HepG2 (cell line): ENCODE measurements at regions not wholly inside any gene's neighbourhood (a gene's known extent, or its start where the extent isn't known, plus 50 kb on each side); places are given as distances from the start of the nearest gene placed in this dataset.

Experiments
- ARID5B ChIP-seq: IDR thresholded peaks from 2 replicates; pipeline ENCODE4 v1.4.0; 2020; ENCODE audit warnings: mild to moderate bottlenecking, missing genetic modification reagents
- HDAC1 ChIP-seq: sonication (generic); formaldehyde crosslinking; IDR thresholded peaks from 2 replicates; pipeline ENCODE4 v1.5.1; 2020; ENCODE audit warnings: mild to moderate bottlenecking, missing genetic modification reagents
- NCOA2 ChIP-seq: sonication (generic); formaldehyde crosslinking; IDR thresholded peaks from 2 replicates; pipeline ENCODE4 v1.8.0; 2022; ENCODE audit warnings: inconsistent platforms
- RELA ChIP-seq: sonication (generic); formaldehyde crosslinking; IDR thresholded peaks from 2 replicates; pipeline ENCODE4 v1.4.0; 2020; ENCODE audit warnings: missing genetic modification reagents
- RXRB ChIP-seq: IDR thresholded peaks from 2 replicates; pipeline ENCODE4 v1.6.1; 2016; ENCODE audit warnings: borderline replicate concordance, missing genetic modification reagents, missing compliant biosample characterization
- SIX1 ChIP-seq: sonication (generic); formaldehyde crosslinking; IDR thresholded peaks from 2 replicates; pipeline ENCODE4 v1.4.0; 2020; ENCODE audit warnings: missing genetic modification reagents, borderline replicate concordance
- THYN1 ChIP-seq: sonication (generic); formaldehyde crosslinking; IDR thresholded peaks from 2 replicates; pipeline ENCODE4 v1.8.1; 2023; ENCODE audit warnings: low read depth, mild to moderate bottlenecking, moderate library complexity, missing genetic modification reagents, borderline replicate concordance
- ZNF75D ChIP-seq: sonication (generic); formaldehyde crosslinking; IDR thresholded peaks from 2 replicates; pipeline ENCODE4 v1.8.1; 2023; ENCODE audit warnings: missing genetic modification reagents, mild to moderate bottlenecking, borderline replicate concordance
- TF ChIP-seq, protein P1 (sequence below), 2 experiments: sonication (generic) in 1 of 2; formaldehyde crosslinking in 1 of 2; IDR thresholded peaks; 2 replicates each; pipeline versions ENCODE4 v1.4.0 to v1.6.1; 2016 to 2020; ENCODE audit warnings: borderline replicate concordance in 1 of 2, low read depth in 1 of 2, mild to moderate bottlenecking in 1 of 2, missing genetic modification reagents in 1 of 2

DNA sequence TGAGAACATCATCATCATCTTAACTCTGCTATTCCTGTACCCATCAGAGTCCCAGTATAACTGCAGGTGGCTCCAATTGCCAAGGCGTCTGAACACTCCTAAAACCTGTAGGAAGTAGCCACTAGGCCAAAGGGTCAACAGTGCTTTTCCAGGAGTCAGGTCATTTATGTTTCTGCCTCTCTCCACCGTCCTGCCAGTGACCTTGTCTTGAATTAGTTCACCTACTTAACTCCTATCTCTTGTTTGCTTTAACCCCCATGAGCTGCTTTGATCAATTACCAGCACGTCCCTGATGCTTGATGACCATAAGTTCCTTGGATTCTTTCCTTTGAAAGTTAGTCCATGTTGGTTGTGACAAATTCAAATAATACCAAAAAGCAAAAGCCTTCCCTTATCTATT is 169.8 kb upstream of the ANKRD28 start (continued):
- no peak for TF ChIP-seq THYN1 (CRISPR knock-in tag)
- no peak for TF ChIP-seq RELA (CRISPR knock-in tag)
- no peak for TF ChIP-seq ZNF75D (CRISPR knock-in tag)
- peak; percentile 43; the same call in 1 of the 2 replicates for TF ChIP-seq NCOA2 (CRISPR knock-in tag)
- TF ChIP-seq, protein P1, sequence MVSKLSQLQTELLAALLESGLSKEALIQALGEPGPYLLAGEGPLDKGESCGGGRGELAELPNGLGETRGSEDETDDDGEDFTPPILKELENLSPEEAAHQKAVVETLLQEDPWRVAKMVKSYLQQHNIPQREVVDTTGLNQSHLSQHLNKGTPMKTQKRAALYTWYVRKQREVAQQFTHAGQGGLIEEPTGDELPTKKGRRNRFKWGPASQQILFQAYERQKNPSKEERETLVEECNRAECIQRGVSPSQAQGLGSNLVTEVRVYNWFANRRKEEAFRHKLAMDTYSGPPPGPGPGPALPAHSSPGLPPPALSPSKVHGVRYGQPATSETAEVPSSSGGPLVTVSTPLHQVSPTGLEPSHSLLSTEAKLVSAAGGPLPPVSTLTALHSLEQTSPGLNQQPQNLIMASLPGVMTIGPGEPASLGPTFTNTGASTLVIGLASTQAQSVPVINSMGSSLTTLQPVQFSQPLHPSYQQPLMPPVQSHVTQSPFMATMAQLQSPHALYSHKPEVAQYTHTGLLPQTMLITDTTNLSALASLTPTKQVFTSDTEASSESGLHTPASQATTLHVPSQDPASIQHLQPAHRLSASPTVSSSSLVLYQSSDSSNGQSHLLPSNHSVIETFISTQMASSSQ (IDR thresholded peaks at IDR 0.05; ENCODE audit: low read depth): no peak
- TF ChIP-seq, protein P1 (CRISPR knock-in tag; IDR thresholded peaks at IDR 0.05; ENCODE audit: borderline replicate concordance): no peak
- no peak for TF ChIP-seq ARID5B (CRISPR knock-in tag)
- 0 out of 2 replicates have a peak, but pooled peaks have one; percentile 22 for TF ChIP-seq HDAC1 (CRISPR knock-in tag)
- no peak for TF ChIP-seq SIX1 (CRISPR knock-in tag)
- no peak for TF ChIP-seq RXRB (CRISPR knock-in tag)
